NCI-H2029 treated with DMSO at 0.1 percent for 48 hours (cell line): ENCODE measurements at regions not wholly inside any gene's neighbourhood (a gene's known extent, or its start where the extent isn't known, plus 50 kb on each side); places are given as distances from the start of the nearest gene placed in this dataset.

ENCODE experiments used
- DNase-seq: peaks from one replicate; lab custom pipeline; 2025; lab: John Stamatoyannopoulos, UW

DNA sequence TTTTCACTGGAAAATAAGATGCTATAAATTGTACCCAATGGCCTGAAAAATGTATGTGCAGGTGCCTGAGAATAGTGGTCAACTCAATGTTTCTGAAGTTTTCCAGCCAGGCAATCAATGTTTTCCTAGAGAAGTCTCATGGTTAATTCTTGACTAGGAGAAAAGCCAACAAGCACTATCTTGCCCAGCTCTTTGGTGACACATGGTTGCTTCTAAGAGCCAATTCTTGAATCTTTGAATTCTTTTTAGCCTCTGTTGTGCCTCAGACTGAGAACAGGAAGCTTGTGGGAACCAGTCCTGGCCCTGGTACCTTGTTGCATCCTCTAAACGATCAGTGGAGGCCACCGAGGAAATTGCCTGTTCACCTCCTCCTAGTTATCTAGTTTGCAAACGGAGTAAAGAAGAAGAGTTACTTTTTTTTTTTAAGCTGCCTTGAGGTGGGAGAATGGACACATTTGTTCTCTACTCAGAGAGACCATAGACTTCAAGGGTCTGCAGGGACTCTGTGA, 144.0 kb upstream of the MKLN1 start:
- DNase-seq, result no peak

DNA sequence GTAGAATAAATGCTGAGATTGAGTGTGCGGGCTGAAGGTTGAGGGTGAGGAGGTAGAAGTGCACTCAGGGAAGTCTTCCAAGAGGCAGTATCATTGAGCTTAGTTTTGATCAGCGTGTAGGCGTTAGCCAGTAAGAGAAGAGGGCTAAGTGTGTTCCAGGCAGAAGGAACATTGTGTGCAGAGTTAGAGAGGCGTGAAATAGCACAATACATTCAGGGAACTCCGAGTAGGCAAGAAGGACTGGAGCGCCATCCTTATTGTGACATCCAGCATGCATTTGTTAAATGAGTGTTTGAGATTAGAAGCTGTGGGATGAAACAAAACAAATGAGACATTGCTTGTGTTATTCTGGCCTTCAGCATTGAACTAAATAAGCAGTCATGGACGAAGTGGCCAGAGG, 140.9 kb upstream of the MKLN1 start:
- no peak for DNase-seq

DNA sequence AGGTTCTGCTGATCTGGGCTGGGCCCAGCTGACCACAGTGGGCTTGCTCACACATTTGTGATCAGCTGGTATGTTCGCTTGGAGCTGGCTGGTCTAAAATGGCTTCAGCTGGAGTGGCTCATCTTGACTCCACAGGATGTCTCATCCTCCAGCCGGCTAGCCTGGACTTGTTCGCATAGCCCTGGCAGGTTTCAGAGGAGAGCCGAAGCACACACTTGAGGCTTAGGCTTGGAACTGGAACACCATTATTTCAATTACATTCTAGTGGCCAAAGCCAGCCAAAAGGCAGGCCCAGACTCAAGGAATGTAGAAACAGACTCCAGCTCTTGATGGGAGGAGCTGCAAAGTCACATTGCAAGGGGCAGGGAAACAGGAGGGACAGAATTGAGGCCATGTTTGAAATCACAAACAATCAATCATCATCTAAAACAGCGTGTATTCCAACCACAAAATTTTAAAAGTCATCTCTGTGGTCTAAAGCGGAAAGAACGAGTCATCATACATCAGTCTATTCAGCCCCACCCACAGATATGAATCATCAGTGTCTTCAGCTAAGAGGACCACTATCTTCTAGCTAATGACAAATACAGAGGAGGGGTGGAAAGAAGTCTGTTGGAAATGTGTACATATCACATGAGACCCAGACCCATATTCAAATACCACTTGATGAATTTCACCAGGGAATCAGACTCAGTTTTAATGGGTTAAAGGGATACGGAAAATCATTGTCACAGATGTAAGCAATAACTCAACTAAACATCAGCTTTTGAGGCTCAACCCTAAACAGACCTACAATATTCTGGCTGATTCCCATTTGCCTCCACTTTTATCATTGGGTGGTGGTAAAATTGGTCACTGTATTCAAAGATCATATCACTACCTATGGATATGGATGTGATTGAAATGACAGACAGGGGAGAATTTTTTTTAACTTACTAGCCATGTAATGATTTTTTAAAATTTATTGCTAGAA, 139.0 kb upstream of the MKLN1 start:
- DNase-seq, result no peak

DNA sequence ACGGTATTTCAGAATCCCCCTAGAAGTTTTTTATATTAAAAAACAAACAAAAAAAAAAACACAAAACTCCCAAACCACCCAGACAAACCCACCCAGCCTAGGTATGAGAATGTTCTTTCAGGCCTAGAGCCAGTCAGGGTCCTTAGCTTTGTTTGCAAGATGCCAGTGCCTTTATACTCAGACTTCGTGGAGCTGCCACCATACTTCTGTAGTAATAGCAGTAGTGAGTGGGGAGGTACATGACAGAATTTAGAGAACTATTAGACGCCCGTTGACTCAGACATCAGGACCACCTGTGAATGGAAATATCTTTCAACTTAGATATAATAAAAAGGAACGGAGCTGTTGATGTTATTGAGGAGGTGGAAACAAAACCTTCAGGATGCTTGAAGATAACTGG, 138.2 kb upstream of the MKLN1 start:
- no peak for DNase-seq

DNA sequence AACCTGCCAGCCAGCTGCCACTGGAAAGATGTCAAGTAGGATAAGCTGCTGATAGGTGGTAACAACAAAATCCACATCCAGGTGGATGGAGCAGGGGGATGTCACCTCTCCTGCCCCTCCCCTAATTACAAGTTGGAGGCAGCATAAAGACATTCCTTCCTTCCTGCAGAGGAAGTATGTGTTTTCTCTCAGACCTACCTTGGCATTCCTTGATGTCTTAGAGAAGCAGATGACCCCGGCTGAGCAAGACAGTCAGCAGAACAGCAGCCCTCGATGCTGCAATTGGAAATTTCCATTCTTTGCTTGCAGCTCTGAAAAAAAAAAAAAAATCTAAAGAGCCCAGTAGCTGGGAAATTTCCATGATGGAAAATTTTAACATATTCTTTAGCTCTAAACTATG, 137.5 kb upstream of the MKLN1 start:
- DNase-seq, result no peak

DNA sequence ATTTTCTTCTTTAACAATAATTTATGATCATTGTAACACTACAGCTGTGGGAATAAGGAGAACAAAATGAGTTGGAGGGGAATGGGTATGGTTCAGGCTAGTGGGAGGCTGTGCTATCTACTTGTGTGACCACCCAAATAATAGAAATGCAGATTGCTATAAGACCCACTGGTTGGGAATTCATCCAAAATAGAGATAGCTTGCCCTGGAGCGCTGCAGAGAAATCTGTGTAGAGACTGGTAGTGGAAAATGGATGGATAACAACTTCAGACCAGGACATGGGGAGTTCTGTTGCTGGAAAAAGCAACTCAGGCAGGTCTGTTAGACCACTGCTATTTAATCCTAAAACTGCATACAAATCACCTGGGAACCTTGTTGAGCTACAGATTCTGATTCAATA, 137.1 kb upstream of the MKLN1 start:
- DNase-seq, result no peak

DNA sequence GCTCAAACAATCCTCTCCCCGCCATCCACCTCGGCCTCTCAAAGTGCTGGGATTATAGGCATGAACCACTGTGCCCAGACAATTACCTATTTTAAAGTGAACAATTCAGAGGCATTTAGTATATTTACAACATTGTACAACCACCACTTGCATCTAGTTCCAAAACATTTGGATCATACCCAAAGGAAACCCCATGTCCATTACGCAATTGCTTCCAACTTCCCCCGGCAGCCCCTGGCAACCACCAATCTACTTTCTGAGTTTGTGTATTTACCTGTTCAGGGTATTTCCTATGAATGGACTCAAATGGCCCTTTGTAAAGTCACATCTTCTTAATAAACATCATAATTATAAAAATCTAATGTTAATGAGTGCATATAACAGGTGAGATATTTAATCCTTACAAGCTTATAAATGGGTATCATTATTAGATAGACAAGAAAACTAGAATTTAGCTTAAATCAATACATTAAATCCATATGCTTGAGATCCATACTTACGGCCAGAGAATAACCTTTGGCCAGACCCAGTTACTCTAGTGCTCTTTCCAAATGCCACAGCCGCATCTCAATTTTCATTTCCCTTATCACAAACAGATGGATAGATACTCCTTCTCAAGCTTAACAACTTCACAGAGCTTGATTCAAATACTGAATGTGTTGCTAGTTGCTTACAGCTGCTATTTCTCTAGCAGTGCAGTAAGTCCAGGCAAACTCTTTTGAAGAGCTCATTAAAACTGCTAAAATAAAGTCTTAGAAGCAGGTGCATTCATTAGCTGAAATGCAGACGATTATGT, 133.4 kb upstream of the MKLN1 start:
- peak; percentile 18 for DNase-seq

DNA sequence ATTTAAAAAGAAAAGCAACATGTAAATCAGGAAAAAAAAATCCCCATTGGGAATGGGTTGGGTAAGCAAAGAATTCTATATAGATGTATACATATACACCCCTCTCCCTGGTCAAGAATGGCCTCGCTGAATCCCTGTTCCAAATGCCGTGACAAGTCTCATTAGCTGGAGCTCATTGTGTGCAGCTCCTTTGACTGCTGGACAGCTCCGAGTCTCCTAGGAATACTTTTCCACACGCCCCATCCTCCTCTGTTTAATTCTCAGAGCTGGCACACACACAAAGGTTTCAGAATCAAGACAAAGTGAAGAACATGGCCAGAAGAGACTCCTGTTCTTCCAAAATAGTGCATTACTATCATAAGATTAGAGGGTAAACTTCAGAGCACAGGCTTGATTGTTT, 130.9 kb upstream of the MKLN1 start:
- no peak for DNase-seq

DNA sequence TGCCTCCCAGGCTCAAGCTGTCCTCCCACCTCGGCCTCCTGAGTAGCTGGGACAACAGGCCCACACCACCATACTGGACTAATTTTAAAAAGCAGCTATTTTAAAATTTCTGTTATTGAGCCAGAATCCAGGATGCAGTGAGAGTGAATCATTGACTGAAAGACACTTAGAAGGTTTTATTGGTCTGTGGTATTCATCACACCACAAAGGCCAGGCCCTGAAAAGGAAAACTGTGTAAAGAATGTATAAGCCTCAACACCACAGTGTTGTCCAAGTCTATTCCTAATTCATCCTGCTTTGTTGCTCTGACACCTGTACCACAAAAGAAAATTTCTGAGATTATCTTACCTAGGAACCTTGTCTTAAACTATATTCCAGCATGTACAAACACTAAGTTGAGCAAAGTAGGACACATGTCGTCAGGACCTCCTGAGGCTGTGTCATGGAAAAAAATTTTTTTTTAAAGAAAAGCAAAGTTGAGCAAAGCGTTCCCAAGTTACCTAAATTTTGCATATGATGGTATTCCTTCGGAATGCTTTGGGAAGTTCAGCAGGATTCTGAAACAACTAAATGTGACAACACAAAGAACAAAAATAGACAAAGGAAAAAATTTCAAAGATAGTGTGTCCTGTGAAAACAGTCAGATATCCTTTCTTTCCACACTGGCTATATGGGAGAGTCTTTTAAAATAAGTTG, 129.6 kb upstream of the MKLN1 start:
- no peak for DNase-seq

DNA sequence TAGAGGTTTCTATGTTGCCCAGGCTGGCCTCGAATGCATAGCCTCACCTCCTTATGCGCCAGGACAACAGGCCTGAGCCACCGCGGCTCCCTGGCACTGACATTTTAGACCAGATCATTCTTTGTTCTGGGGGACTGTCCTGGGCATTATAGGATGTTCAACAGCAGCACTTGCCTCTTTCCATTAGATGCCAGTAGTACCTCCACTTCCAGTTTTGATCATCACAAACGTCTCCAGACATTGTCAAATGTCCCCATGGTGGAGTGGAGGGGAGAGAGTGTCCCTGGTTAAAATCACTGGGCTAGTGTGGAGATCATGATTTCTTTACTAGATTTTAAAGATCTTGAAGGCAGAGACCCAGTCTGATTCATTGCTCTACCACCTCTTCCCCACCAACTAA, 125.2 kb upstream of the MKLN1 start:
- no peak for DNase-seq

DNA sequence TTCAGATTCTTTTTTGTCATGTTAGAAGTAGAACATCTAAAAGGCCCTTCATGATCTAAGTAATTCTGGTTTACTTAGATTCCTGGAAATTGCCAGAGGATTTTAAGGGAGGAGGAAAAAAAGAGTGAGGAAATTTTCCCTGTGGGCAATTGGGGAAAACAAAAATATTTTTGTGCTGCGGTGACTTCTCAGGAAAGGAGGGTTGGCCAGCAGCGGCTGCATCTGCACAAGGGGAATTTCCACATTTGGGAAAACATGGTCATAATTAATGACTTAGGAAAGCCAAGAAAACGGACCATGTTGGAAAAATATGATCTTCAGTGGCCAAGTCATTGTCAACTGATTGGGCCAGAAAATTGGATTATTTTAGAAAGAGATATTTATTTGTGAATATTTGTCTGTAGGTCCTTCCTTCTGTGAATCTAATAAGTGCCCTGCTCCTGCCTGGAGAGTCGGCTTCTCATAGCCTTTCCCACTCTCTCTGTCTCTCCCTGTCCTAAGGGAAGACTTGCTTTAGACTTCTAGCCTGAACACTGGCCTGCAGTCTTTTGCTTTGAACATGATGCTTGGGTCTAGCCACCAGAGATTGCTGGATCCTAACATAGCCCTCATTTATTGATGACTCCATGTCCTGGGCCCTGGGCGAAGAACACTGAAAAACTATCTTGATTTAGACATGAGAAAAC, 124.2 kb upstream of the MKLN1 start:
- no peak for DNase-seq

DNA sequence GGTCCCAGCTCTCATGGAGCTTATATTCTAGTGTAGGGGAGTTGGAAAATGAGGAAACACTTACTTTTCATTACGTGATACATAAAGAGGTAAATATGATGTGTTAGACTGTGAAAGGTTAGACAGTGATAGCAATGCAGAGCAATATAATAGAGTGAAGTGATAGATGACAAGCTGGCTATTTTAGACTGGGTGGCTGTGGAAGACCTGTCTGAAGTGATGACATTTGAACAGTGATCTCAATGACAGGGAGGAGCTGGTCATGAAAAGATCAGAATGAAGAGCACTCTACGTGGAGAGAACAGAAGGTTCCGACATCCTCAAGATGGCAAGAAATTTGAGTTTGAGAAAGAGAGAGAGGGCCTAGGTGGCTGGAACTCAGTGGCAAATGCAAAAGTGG, 118.9 kb upstream of the MKLN1 start:
- DNase-seq, result no peak

DNA sequence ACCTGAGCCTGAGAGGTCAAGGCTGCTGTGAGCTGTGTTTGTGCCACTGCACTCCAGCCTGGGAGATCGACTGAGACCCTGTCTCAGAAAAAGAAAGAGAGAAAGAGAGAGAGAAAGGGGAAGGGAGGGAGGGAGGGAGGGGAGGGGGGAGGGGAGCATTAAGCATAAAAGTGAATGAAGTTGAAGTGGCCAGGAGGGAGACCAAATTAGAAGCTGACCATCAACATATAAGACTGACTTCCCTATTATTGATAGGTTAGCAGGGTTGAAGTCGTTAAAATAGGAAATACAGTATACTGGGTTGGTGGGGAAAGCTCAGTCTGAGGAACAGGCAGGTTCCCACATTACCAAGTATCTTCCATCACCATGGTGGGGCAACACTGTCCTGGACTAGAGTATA, 117.1 kb upstream of the MKLN1 start:
- DNase-seq, result no peak

DNA sequence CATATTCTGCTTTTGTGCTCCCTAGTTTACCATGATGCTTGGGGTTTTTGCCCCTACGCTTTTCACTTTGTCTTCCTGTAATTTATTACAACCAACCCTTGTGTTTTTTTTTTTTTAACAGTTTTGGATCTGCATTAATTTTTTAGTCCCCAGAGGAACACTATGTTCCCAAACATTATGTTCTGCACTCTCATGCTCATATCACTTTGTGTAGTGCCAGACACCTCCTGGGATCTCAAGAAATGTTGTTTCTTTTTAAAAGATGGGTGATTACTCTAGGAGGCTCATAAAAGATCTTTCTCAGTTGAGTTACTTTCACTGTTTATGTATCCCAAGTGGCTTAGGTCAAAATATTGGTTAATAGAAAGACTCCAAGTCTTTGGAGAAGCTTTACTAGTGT, 116.2 kb upstream of the MKLN1 start:
- DNase-seq, result no peak

DNA sequence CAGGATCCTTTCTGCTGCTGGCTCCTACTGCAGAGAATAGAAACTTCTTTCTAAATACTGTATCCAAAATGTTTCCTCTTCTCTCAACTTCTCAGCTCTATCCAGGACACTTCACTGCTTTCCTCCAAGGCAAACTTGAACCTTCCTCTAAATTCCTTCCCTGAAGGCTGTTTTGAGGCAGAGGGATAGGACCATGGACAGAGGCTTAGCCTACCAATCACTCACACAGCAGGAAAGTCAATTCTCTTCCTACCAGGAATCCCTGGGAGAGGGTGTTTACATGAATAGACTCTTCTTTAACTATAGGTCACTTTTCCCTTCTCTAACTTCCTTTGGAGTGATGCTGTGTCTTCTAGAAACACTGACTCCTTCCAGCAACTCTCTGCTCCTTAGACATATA, 115.6 kb upstream of the MKLN1 start:
- DNase-seq, result no peak

DNA sequence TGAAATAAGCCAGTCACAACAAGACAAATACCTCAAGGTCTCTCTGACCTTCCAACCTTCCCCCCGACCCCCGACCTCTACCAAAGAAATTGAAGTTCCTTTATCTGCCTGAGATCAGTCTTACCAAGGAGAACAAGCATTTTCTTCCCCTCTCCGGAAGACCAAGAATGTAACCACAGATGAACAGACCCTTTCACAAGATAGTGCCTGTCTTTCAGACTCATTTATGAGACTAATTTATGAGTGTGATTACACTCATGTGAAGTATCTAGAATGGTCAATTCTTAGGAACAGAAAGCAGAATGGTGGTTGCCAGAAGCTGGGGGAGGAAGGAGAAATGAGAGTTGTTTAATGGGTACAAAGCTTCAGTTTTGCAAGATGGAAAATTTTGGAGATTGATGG, 108.9 kb upstream of the MKLN1 start:
- no peak for DNase-seq

DNA sequence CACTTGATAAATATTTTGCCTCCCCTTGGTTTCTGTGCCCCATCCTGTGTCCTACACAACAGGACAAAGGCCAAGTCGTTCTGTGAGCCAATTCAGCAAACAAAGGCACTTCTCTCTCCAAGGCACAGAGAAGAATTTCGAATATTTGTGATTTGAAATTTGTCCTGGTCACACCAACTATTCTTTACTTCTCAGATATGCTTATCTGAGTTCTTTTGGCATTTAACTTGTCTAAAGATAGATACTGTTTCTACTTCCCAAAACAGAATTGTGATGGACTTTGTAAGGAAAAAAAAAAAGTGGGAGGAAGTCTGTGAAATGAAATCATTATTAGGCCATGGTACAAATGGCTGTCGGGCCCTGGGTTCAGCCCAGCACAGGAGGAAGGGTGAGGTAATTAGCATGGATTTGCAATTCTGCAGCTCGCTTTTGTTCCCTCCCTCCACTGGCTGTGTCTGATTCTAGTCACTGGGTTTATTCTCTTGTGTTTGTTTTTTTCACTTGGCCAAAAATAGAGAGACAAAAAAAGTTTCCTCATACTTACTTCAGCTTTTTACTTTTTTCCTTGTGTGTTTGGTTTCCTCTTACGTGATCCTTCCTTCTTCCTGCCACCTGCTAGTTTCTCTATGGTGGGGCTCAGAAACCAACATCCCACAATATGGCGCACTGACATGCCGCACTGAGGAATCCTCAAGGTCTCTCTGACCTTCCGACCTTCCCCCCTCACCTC, 108.2 kb upstream of the MKLN1 start:
- DNase-seq, result no peak

DNA sequence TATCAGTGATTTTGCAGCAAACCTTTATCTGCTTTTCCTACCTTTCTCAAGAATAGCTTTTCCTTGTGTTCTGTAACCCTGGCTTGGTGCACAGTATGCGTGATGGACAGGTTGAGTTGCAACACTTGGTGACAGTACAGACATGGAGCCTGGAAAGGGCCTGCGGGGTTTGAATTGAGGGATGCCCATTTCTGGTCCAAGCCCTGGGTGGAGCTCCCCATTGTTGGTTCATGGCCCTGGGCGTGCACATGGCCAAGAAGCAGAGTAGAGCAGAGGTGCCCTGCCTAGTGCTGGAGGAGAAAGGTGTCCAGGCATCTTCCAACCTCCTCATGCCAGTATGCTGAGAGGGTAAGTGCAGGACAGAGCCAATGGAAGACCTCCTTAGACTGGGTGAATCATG, 106.6 kb upstream of the MKLN1 start:
- DNase-seq, result no peak

DNA sequence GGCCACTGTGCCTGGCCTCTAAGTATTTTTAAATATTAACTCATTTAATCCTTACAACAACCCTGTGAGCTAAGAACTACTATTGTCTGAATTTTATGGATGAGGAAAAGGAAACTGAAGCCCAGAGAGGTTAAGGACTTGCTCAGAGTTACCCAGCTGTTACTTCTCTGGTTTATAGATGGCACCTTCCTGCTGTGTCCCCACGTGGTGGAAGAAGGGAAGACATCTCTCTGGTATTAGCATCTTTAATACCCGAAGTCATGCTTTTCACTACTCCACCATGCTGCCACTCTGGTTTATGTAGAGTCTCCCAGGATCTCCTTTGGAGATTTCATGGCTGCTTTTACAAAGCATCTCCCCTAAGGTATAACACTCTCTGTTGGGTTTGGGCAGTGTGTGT, 105.5 kb upstream of the MKLN1 start:
- no peak for DNase-seq

DNA sequence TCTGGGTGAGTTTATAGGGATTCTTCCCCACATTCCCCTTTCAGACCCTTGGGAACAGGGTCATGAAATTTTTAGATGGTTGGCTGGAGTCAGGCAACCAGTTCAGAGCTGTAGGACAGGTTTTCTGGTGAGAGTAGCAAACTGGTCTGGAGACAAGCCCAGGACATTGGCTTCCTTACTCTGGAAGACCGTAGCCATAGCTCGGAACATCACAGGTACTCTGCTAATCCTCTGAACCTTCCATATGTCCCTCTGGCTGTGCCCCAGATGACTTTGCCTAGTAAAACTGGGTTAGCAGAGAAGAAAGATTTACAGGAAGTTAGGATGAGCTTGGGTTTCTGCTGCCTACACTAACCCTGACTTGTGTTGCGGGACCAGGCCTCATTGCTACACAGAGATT, 104.5 kb upstream of the MKLN1 start:
- no peak for DNase-seq

DNA sequence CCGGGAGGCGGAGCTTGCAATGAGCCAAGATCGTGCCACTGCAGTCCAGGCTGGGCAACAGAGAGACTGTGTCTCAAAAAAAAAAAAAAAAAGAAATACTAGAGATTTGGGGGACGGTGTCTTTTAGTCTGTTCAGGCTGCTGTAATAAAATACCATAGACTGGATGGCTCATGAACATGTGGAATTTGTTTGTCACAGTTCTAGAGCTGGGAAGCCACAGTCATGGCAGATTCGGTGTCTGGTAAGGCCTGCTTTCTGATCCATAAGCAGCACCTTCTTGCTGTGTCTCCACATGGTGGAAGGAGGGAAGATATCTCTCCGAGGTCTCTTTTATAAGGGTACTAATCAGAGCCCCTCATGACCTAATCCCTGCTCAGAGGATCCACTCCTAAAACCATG, 102.7 kb upstream of the MKLN1 start:
- DNase-seq, result no peak
